GM06990 (cell line): ENCODE measurements at regions not wholly inside any gene's neighbourhood (a gene's known extent, or its start where the extent isn't known, plus 50 kb on each side); places are given as distances from the start of the nearest gene placed in this dataset.

Source experiments
- DNase-seq: peaks from one replicate; pipeline ENCODE4 v3.0.0-alpha.2; 2011; ENCODE audit not compliant: insufficient read length; ENCODE audit errors: extremely low read depth
- H3K27me3 ChIP-seq: replicated peaks from 2 replicates; pipeline ENCODE4 v1.6.0; 2011; ENCODE audit warnings: low read length; ENCODE audit not compliant: control insufficient read depth, insufficient read depth
- H3K36me3 ChIP-seq: 2 replicates; pipeline ENCODE4 v1.5.1; 2011; ENCODE audit warnings: low read length; ENCODE audit not compliant: control insufficient read depth, insufficient read depth
- H3K4me3 ChIP-seq: replicated peaks from 2 replicates; pipeline ENCODE4 v1.5.1; 2011; ENCODE audit warnings: low read depth, mild to moderate bottlenecking, control low read depth, low read length
- TF ChIP-seq, protein P1 (sequence below): IDR thresholded peaks from 2 replicates; pipeline ENCODE4 v1.5.1; 2011; ENCODE audit warnings: low read length, control low read depth, mild to moderate bottlenecking, inconsistent platforms; ENCODE audit not compliant: insufficient read depth, poor library complexity, severe bottlenecking

DNA sequence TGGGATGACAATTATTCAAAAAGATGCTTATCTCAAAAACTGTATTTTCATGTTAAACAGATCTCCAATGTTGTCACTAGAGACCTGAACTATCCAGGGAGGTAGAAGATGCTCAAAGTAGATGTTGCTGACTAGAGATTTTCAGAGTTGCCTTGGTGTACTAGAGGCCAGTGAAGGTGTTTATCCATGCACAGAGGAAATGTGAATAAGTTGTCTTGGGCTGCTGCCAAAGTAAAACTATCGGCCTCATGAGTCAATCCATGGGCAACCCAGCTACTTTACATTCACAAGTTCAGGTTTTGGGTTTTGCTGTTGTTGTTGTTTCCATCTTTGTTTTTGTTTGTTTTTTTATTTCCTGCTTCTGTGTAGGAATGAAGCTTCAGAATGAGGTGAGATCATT is 141.1 kb upstream of the RANBP3L start:
- H3K36me3 ChIP-seq, result no peaks in the 10 kb centered on the region
- no peaks in the 10 kb centered on the region; the same call in 1 of the 2 replicates for H3K27me3 ChIP-seq
- no peak overlapping the region for H3K4me3 ChIP-seq
- TF ChIP-seq, protein P1, sequence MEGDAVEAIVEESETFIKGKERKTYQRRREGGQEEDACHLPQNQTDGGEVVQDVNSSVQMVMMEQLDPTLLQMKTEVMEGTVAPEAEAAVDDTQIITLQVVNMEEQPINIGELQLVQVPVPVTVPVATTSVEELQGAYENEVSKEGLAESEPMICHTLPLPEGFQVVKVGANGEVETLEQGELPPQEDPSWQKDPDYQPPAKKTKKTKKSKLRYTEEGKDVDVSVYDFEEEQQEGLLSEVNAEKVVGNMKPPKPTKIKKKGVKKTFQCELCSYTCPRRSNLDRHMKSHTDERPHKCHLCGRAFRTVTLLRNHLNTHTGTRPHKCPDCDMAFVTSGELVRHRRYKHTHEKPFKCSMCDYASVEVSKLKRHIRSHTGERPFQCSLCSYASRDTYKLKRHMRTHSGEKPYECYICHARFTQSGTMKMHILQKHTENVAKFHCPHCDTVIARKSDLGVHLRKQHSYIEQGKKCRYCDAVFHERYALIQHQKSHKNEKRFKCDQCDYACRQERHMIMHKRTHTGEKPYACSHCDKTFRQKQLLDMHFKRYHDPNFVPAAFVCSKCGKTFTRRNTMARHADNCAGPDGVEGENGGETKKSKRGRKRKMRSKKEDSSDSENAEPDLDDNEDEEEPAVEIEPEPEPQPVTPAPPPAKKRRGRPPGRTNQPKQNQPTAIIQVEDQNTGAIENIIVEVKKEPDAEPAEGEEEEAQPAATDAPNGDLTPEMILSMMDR, result no peak
- no peak for DNase-seq

DNA sequence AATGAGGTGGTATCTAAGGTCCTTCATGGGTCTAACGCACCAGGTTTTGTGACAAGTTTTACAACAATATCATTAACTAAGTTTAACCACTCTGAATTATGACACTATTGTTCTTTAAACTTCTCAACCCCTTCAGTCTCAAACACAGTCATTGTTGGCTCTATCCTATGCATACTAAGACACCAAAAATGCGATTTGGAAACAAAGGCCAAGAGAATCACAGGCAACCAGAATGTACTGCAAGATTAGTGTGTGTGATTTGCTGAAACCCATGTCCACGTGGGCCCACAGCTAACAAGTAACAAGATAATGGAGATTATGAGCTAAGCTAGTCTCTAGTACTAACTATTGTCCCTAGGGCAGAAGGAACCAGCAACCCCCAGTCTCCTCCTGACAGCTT is 142.2 kb upstream of the RANBP3L start:
- Histone ChIP-seq H3K4me3 (no peak overlapping the region), H3K36me3 (no peaks in the 10 kb centered on the region), H3K27me3 (no peaks in the 10 kb centered on the region)
- no peak for DNase-seq
- TF ChIP-seq, protein P1, result no peak

- TF ChIP-seq, protein P1, result no peak
- H3K36me3 ChIP-seq, result no peaks in the 10 kb centered on the region
- H3K27me3 ChIP-seq, result no peaks in the 10 kb centered on the region
- H3K4me3 ChIP-seq, result no peak overlapping the region
- no peak for DNase-seq
Measured at GRCh38 chr5:36444582-36445418, 143.1 kb upstream of the RANBP3L start.

DNA sequence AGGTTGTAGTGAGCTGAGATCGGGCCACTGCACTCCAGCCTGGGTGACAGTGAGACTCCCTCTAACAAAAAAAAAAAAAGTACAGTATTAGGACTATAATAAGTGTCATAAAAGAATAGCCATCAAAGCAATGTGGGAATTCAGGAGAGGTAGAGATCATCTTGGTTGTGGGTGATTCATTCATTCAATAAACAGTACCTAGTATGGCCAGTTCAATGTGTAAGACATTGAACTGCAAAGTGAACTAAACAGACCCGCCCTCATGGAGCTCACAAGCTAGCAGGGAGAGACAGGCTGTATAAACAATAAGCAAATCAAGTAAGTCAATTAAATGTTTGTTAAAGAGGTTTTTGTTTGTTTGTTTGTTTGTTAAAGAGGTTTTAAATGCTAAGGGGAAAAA is 146.1 kb upstream of the RANBP3L start:
- no peak overlapping the region for H3K4me3 ChIP-seq

GRCh38 chr5:36450229-36451014 is 148.7 kb upstream of the RANBP3L start:
- DNase-seq, result no peak
- H3K36me3 ChIP-seq, result no peaks in the 10 kb centered on the region
- no peak overlapping the region for H3K4me3 ChIP-seq
- TF ChIP-seq, protein P1, result no peak
- no peaks in the 10 kb centered on the region for H3K27me3 ChIP-seq

More for the DNA sequence above, 146.1 kb upstream of the RANBP3L start:
- TF ChIP-seq, protein P1, result no peak
- no peak for DNase-seq
- H3K36me3 ChIP-seq, result no peaks in the 10 kb centered on the region
- no peaks in the 10 kb centered on the region for H3K27me3 ChIP-seq
